Trophoblast cell (in vitro differentiated cells and primary cell): ENCODE measurements at regions not wholly inside any gene's neighbourhood (a gene's known extent, or its start where the extent isn't known, plus 50 kb on each side); places are given as distances from the start of the nearest gene placed in this dataset.

Experiments used
- DNase-seq, 2 donors: peaks; one replicate each; pipeline ENCODE4 v3.0.0-alpha.2; 2016
- H2AFZ ChIP-seq: 2 replicates; pipeline ENCODE4 v1.6.1; 2013; ENCODE audit warnings: low read length, moderate library complexity, mild to moderate bottlenecking; ENCODE audit not compliant: insufficient read depth, poor library complexity
- H2AK5ac ChIP-seq: 2 replicates; pipeline ENCODE4 v1.6.1; 2013; ENCODE audit warnings: mild to moderate bottlenecking, low read length
- H2BK120ac ChIP-seq: 2 replicates; pipeline ENCODE4 v1.6.1; 2013; ENCODE audit warnings: low read length, mild to moderate bottlenecking, moderate library complexity; ENCODE audit not compliant: insufficient read depth, poor library complexity
- H2BK12ac ChIP-seq: 2 replicates; pipeline ENCODE4 v1.6.1; 2013; ENCODE audit warnings: mild to moderate bottlenecking, low read length, moderate library complexity
- H2BK5ac ChIP-seq: 2 replicates; pipeline ENCODE4 v1.6.1; 2013; ENCODE audit warnings: low read length, low read depth, moderate library complexity, mild to moderate bottlenecking; ENCODE audit not compliant: poor library complexity
- H3K14ac ChIP-seq: 2 replicates; pipeline ENCODE4 v1.6.1; 2013; ENCODE audit warnings: mild to moderate bottlenecking, low read length
- H3K18ac ChIP-seq: 2 replicates; pipeline ENCODE4 v1.6.1; 2013; ENCODE audit warnings: mild to moderate bottlenecking, low read length
- H3K23ac ChIP-seq: 2 replicates; pipeline ENCODE4 v1.6.1; 2013; ENCODE audit warnings: low read length
- H3K27ac ChIP-seq: 2 replicates; pipeline ENCODE4 v1.5.1; 2013; ENCODE audit warnings: low read depth, mild to moderate bottlenecking, inconsistent platforms, low read length, moderate library complexity
- H3K27me3 ChIP-seq: 2 replicates; pipeline ENCODE4 v1.6.1; 2013; ENCODE audit warnings: inconsistent platforms, mild to moderate bottlenecking, low read length, moderate library complexity; ENCODE audit not compliant: insufficient read depth
- H3K36me3 ChIP-seq, 2 experiments: 1 replicate in 1 of 2; 2 replicates in 1 of 2; pipeline ENCODE4 v1.6.1; 2013; ENCODE audit warnings: low read length in 2 of 2, mild to moderate bottlenecking in 2 of 2, moderate library complexity in 1 of 2; ENCODE audit not compliant: insufficient read depth in 2 of 2, control insufficient read depth in 1 of 2
- H3K4ac ChIP-seq: 2 replicates; pipeline ENCODE4 v1.6.1; 2013; ENCODE audit warnings: low read depth, mild to moderate bottlenecking, low read length, moderate library complexity
- H3K4me1 ChIP-seq, 2 experiments: 1 replicate in 1 of 2; 2 replicates in 1 of 2; pipeline ENCODE4 v1.6.1; 2013; ENCODE audit warnings: low read length in 2 of 2, mild to moderate bottlenecking in 2 of 2, moderate library complexity in 1 of 2; ENCODE audit not compliant: insufficient read depth in 2 of 2, control insufficient read depth in 1 of 2
- H3K4me2 ChIP-seq: 2 replicates; pipeline ENCODE4 v1.6.1; 2013; ENCODE audit warnings: inconsistent platforms, mild to moderate bottlenecking, low read length, moderate library complexity
- H3K4me3 ChIP-seq: 2 replicates; pipeline ENCODE4 v1.5.1; 2013; ENCODE audit warnings: mild to moderate bottlenecking, low read depth, low read length, inconsistent platforms
- H3K79me1 ChIP-seq: one replicate; pipeline ENCODE4 v1.6.1; 2013; ENCODE audit warnings: low read length
- H3K79me2 ChIP-seq: 2 replicates; pipeline ENCODE4 v1.6.1; 2013; ENCODE audit warnings: low read length, mild to moderate bottlenecking; ENCODE audit not compliant: control insufficient read depth, insufficient read depth, poor library complexity
- H3K9ac ChIP-seq: 2 replicates; pipeline ENCODE4 v1.6.1; 2013; ENCODE audit warnings: mild to moderate bottlenecking, low read length
- H3K9me3 ChIP-seq: 2 replicates; pipeline ENCODE4 v1.6.1; 2013; ENCODE audit warnings: low read depth, mild to moderate bottlenecking, control low read depth, inconsistent platforms, low read length; ENCODE audit not compliant: insufficient read depth
- H4K12ac ChIP-seq: 2 replicates; pipeline ENCODE4 v1.6.1; 2013; ENCODE audit warnings: low read depth, mild to moderate bottlenecking, low read length, moderate library complexity
- H4K8ac ChIP-seq: 2 replicates; pipeline ENCODE4 v1.6.1; 2013; ENCODE audit warnings: low read depth, mild to moderate bottlenecking, low read length, moderate library complexity
- H4K91ac ChIP-seq: one replicate; pipeline ENCODE4 v1.6.1; 2013; ENCODE audit warnings: low read depth, mild to moderate bottlenecking, low read length, moderate library complexity
- WGBS: extraction: QIAGEN DNeasy Blood & Tissue Kit; methylation state at CpG from one replicate; pipeline ENCODE4 v1.1.7; 2013; ENCODE audit warnings: missing lambda C conversion rate; ENCODE audit not compliant: insufficient read length, insufficient coverage; ENCODE audit errors: extremely low coverage; 5-methylcytosine and 5-hydroxymethylcytosine counted together

GRCh38 chr5:136432705-136433104 is 67.4 kb upstream of the TRPC7 start:
- Histone ChIP-seq H3K79me1 (no peaks in the 10 kb centered on the region), H3K18ac (no peak overlapping the region), H3K4me2 (no peak overlapping the region), H3K27ac (no peak overlapping the region), H3K9ac (no peak overlapping the region), H3K14ac (no peak overlapping the region), H4K12ac (no peak overlapping the region), H3K79me2 (no peaks in the 10 kb centered on the region), H3K4me3 (no peak overlapping the region), H2BK12ac (no peak overlapping the region), H3K36me3 (no peaks in the 10 kb centered on the region), H3K9me3 (no peaks in the 10 kb centered on the region), H2BK5ac (no peak overlapping the region), H3K23ac (no peak overlapping the region), H2BK120ac (no peak overlapping the region), H3K4ac (no peak overlapping the region), H4K8ac (no peak overlapping the region), H3K27me3 (no peaks in the 10 kb centered on the region), H2AK5ac (no peak overlapping the region), H2AFZ (no peak overlapping the region), H4K91ac (no peak overlapping the region), H3K4me1 (peaks cover 0 to 1% of the 10 kb centered on the region in 2 experiments)
- no CpG with 5 or more reads among the region's 2 CpGs for WGBS
- no peak for DNase-seq

GRCh38 chr5:136430081-136430480 is 64.7 kb upstream of the TRPC7 start:
- Histone ChIP-seq H2BK120ac (no peak overlapping the region), H4K12ac (no peak overlapping the region), H3K4me3 (no peak overlapping the region), H3K27ac (no peak overlapping the region), H2AK5ac (no peak overlapping the region), H3K9ac (no peak overlapping the region), H2BK5ac (no peak overlapping the region), H3K4me1 (peaks cover 0 to 3% of the 10 kb centered on the region in 2 experiments), H3K4me2 (no peak overlapping the region), H2BK12ac (no peak overlapping the region), H3K36me3 (no peaks in the 10 kb centered on the region), H3K79me2 (no peaks in the 10 kb centered on the region), H4K91ac (no peak overlapping the region), H3K14ac (no peak overlapping the region), H3K18ac (no peak overlapping the region), H3K27me3 (no peaks in the 10 kb centered on the region), H2AFZ (no peak overlapping the region), H3K4ac (no peak overlapping the region), H4K8ac (no peak overlapping the region), H3K9me3 (no peaks in the 10 kb centered on the region), H3K79me1 (no peaks in the 10 kb centered on the region), H3K23ac (no peak overlapping the region)
- DNase-seq: peak in 1 of 2 donors; percentile 13

- Histone ChIP-seq H2AK5ac (no peak overlapping the region), H3K4ac (no peak overlapping the region), H3K9me3 (no peaks in the 10 kb centered on the region), H3K79me2 (no peaks in the 10 kb centered on the region), H2BK12ac (no peak overlapping the region), H3K9ac (no peak overlapping the region), H4K8ac (no peak overlapping the region), H3K18ac (no peak overlapping the region), H2BK5ac (no peak overlapping the region), H3K4me1 (peaks cover 2 to 3% of the 10 kb centered on the region in 2 experiments), H4K91ac (no peak overlapping the region), H3K14ac (no peak overlapping the region), H3K4me3 (no peak overlapping the region), H3K27ac (no peak overlapping the region), H3K4me2 (no peak overlapping the region), H2BK120ac (no peak overlapping the region), H3K23ac (no peak overlapping the region), H4K12ac (no peak overlapping the region), H3K36me3 (no peaks in the 10 kb centered on the region), H2AFZ (no peak overlapping the region), H3K27me3 (no peaks in the 10 kb centered on the region), H3K79me1 (no peaks in the 10 kb centered on the region)
- no CpG with 5 or more reads among the region's 2 CpGs for WGBS
- DNase-seq: no peak
Measured at GRCh38 chr5:136427426-136427825, 62.1 kb upstream of the TRPC7 start.

- no peaks in the 10 kb centered on the region for H3K79me2 ChIP-seq
- no peak overlapping the region for H3K4ac ChIP-seq
- H2AFZ ChIP-seq: no peak overlapping the region
- H3K9ac ChIP-seq: peak overlapping the region; percentile 51
- no peak overlapping the region for H4K8ac ChIP-seq
- no peaks in the 10 kb centered on the region for H3K36me3 ChIP-seq
- no peak overlapping the region for H3K27ac ChIP-seq
- no peak overlapping the region for H4K12ac ChIP-seq
- H2BK5ac ChIP-seq: no peak overlapping the region
- no peak overlapping the region for H3K14ac ChIP-seq
- H2BK120ac ChIP-seq: no peak overlapping the region
- H2BK12ac ChIP-seq: no peak overlapping the region
- no CpG with 5 or more reads among the region's 3 CpGs for WGBS
- H2AK5ac ChIP-seq: no peak overlapping the region
- no peak overlapping the region for H3K4me3 ChIP-seq
- H4K91ac ChIP-seq: no peak overlapping the region
- H3K4me1 ChIP-seq: peaks cover 2 to 3% of the 10 kb centered on the region in 2 experiments
- H3K27me3 ChIP-seq: no peaks in the 10 kb centered on the region
- no peaks in the 10 kb centered on the region for H3K9me3 ChIP-seq
- no peak overlapping the region for H3K4me2 ChIP-seq
- no peak for DNase-seq
- H3K18ac ChIP-seq: no peak overlapping the region
- no peaks in the 10 kb centered on the region for H3K79me1 ChIP-seq
- no peak overlapping the region for H3K23ac ChIP-seq
Measured at GRCh38 chr5:136425921-136426320, 60.6 kb upstream of the TRPC7 start.
